K562 (cell line): ENCODE measurements at regions not wholly inside any gene's neighbourhood (a gene's known extent, or its start where the extent isn't known, plus 50 kb on each side); places are given as distances from the start of the nearest gene placed in this dataset.

ENCODE experiments used
- CBX5 ChIP-seq: IDR thresholded peaks from 2 replicates; pipeline ENCODE4 v1.6.1; 2014; ENCODE audit warnings: low read depth, borderline replicate concordance
- KLF1 ChIP-seq: fragments of 450-650 bp; IDR thresholded peaks from 2 replicates; pipeline ENCODE4 v1.6.1; 2016; ENCODE audit warnings: missing genetic modification characterization, missing compliant biosample characterization
- MYBL2 ChIP-seq, 2 experiments: fragments of 450-650 bp in 1 of 2; sonication (generic) in 1 of 2; formaldehyde crosslinking in 1 of 2; IDR thresholded peaks; 2 replicates each; pipeline versions ENCODE4 v1.6.1 to v1.8.1; 2017 to 2022; ENCODE audit warnings: borderline replicate concordance in 1 of 2, inconsistent platforms in 1 of 2, low read depth in 1 of 2, mild to moderate bottlenecking in 1 of 2, missing genetic modification reagents in 1 of 2, moderate library complexity in 1 of 2
- NR2C2 ChIP-seq, 2 experiments: fragments of 200-800 bp in 1 of 2; sonication (Bioruptor generic) in 1 of 2; sonication (generic) in 1 of 2; formaldehyde crosslinking in 1 of 2; IDR thresholded peaks; 2 replicates each; pipeline versions ENCODE4 v1.6.1 to v1.8.0; 2016 to 2022; ENCODE audit warnings: mild to moderate bottlenecking in 1 of 2, missing compliant biosample characterization in 1 of 2, missing genetic modification characterization in 1 of 2, missing genetic modification reagents in 1 of 2
- PHTF2 ChIP-seq: fragments of 250-450 bp; sonication (Bioruptor Pico); IDR thresholded peaks from 2 replicates; pipeline ENCODE4 v1.5.0; 2021; ENCODE audit warnings: mild to moderate bottlenecking
- SAP30 ChIP-seq: fragments of 200-600 bp; sonication (generic); IDR thresholded peaks from 2 replicates; pipeline ENCODE4 v1.6.1; 2012; ENCODE audit warnings: borderline replicate concordance, low read depth, mild to moderate bottlenecking, moderate library complexity, low read length, control low read depth, inconsistent platforms; ENCODE audit not compliant: insufficient read depth, poor library complexity, severe bottlenecking
- ZFP30 ChIP-seq: fragments of 250-450 bp; sonication (Bioruptor Pico); IDR thresholded peaks from 2 replicates; pipeline ENCODE4 v1.8.0; 2022; ENCODE audit warnings: moderate library complexity, mild to moderate bottlenecking, inconsistent platforms, borderline replicate concordance

GRCh38 chr6:90816764-90817163 lies 229.9 kb upstream of the MAP3K7 start:
- TF ChIP-seq NR2C2 (CRISPR knock-in tag; IDR thresholded peaks at IDR 0.05) (no peak), NR2C2 (tag; IDR thresholded peaks at IDR 0.05) (no peak), KLF1 (tag) (no peak), SAP30 (no peak), PHTF2 (CRISPR knock-in tag) (no peak), MYBL2 (IDR thresholded peaks at IDR 0.05; ENCODE audit: low read depth) (no peak), MYBL2 (CRISPR knock-in tag; IDR thresholded peaks at IDR 0.05; ENCODE audit: borderline replicate concordance) (no peak), ZFP30 (no peak), CBX5 (no peak)
